Aorta (tissue), 5 donors: ENCODE measurements at regions not wholly inside any gene's neighbourhood (a gene's known extent, or its start where the extent isn't known, plus 50 kb on each side); places are given as distances from the start of the nearest gene placed in this dataset.

Experiments
- ATAC-seq: fragments of 200-7000 bp; cut with Tn5 transposase; one replicate; pipeline ENCODE4 v1.9.1; 2022; ENCODE audit warnings: moderate library complexity; ENCODE audit not compliant: low FRiP score
- DNase-seq, 2 donors: peaks; one replicate each; pipeline ENCODE4 v3.0.0-alpha.2; 2020
- H3K27ac ChIP-seq, 2 donors: one replicate each; pipeline ENCODE4 v1.5.1; 2013; ENCODE audit warnings: low read length in 2 of 2, mild to moderate bottlenecking in 2 of 2, moderate library complexity in 2 of 2, control low read depth in 1 of 2, inconsistent platforms in 1 of 2, low read depth in 1 of 2
- H3K27me3 ChIP-seq, 2 donors: one replicate each; pipeline ENCODE4 v1.6.1; 2013; ENCODE audit warnings: control low read depth in 1 of 2, low read length in 1 of 2, mild to moderate bottlenecking in 1 of 2, moderate library complexity in 1 of 2; ENCODE audit not compliant: insufficient read depth in 2 of 2, control insufficient read depth in 1 of 2
- H3K36me3 ChIP-seq, 2 donors: one replicate each; pipeline ENCODE4 v1.6.1; 2013; ENCODE audit warnings: control low read depth in 1 of 2, low read length in 1 of 2, mild to moderate bottlenecking in 1 of 2; ENCODE audit not compliant: insufficient read depth in 2 of 2, control insufficient read depth in 1 of 2
- H3K4me1 ChIP-seq, 2 donors: one replicate each; pipeline ENCODE4 v1.6.1; 2013; ENCODE audit warnings: low read length in 2 of 2, control low read depth in 1 of 2, mild to moderate bottlenecking in 1 of 2, moderate library complexity in 1 of 2; ENCODE audit not compliant: insufficient read depth in 2 of 2, control insufficient read depth in 1 of 2
- H3K4me3 ChIP-seq, 2 donors: one replicate each; pipeline ENCODE4 v1.5.1; 2013; ENCODE audit warnings: low read length in 2 of 2, control low read depth in 1 of 2, mild to moderate bottlenecking in 1 of 2
- H3K9me3 ChIP-seq: one replicate; pipeline ENCODE4 v1.6.1; 2013; ENCODE audit warnings: mild to moderate bottlenecking, low read length; ENCODE audit not compliant: control insufficient read depth
- WGBS, 2 donors: extraction: QIAGEN DNeasy Blood & Tissue Kit; methylation state at CpG; one replicate each; pipeline ENCODE4 v1.1.7; 2013; 5-methylcytosine and 5-hydroxymethylcytosine counted together
- intact Hi-C, 2 donors: fragments of 100-400 bp; cut with DNase I; formaldehyde crosslinking; loops; one replicate each; pipeline versions ENCODE4 v1.14.2 to v1.15.0; 2022
- donor health status: healthy with polysubstance abuse.
- donor health status: Bipolar disorder and iron deficiency.
- donor health status: DM: no; HTN: no; CAD: no.
- donor health status: DM: no; HTN: no; CAD: no.
- donor health status: DM: yes; HTN: yes; CAD: no.

DNA sequence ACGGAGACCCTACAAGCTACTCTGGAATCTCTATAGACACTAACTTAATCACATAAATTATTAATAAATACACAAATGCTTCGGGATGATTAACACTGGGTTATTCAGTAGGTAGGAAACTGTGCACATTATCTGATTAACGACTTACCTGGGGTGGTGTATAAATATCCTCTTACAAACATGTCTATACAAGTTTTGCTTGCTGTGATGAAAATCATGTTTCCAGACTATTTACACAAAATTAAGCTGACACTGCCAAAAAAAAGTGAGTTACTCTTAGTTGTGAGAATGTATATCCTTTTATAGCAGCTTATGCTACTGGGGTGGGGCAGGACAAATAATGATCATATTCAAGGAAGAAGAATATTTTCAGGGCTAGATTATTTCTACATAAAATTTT lies 314.6 kb downstream of the C7orf25 start:
- Histone ChIP-seq H3K9me3 (peaks cover 6% of the 10 kb centered on the region), H3K4me1 (no peaks in the 10 kb centered on the region), H3K27me3 (no peaks in the 10 kb centered on the region), H3K27ac (no peak overlapping the region), H3K4me3 (no peak overlapping the region), H3K36me3 (no peaks in the 10 kb centered on the region)
- intact Hi-C loops = no loop called here
- ATAC-seq (no peak), DNase-seq (no peak)
- WGBS, 2 donors = 90 to 91% methylated on average over 3 of the region's 3 CpGs

DNA sequence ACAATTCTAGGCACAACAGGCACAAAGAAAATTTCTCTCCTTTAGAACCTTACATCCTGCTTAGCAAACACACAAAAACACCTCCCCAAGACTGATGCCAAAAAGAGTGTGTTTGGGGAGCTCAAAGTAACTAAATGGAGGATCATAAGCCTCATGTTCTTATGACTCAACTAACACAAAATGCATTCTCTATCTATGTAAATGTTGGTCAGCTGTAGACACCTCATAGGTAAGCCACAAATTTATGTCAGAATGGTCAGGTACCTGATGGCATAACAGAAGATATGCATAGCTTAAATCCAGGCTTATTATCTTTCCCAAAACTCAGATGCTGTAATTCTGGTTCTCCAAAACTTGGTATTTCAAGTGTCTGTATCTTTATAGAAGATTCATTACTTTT lies 315.1 kb downstream of the C7orf25 start:
- no peak for ATAC-seq
- intact Hi-C loops = no loop called here
- no peak overlapping the region for H3K4me3 ChIP-seq
- H3K27me3 ChIP-seq = no peaks in the 10 kb centered on the region
- peaks cover 7% of the 10 kb centered on the region for H3K9me3 ChIP-seq
- H3K36me3 ChIP-seq = no peaks in the 10 kb centered on the region
- no peak for DNase-seq
- H3K27ac ChIP-seq = no peak overlapping the region
- H3K4me1 ChIP-seq = no peaks in the 10 kb centered on the region

DNA sequence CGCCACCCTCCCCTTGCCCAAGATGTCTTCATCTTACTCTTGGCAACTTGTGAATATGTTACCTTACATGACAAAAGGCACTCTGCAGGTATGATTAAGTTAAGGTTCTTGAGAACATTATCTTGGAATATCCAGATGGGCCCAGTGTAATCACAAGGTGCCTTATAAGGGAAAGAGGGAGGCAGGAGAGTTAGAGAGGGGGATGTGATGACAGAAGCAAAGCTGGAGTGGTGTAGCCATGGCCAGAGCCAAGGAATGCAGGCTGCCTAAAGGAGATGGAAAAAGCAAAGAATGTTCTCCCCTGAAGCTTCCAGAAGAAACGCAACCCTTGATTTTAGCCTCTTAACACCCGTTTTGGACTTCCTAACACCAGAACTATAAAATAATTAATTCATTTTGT lies 318.0 kb downstream of the C7orf25 start:
- DNase-seq = no peak
- H3K27ac ChIP-seq = no peak overlapping the region
- intact Hi-C loops = no loop called here
- H3K9me3 ChIP-seq = peaks cover 7% of the 10 kb centered on the region
- 69 to 82% methylated on average over 3 of the region's 3 CpGs for WGBS, 2 donors
- no peak overlapping the region for H3K4me3 ChIP-seq
- H3K36me3 ChIP-seq = no peaks in the 10 kb centered on the region
- ATAC-seq = no peak
- H3K27me3 ChIP-seq = no peaks in the 10 kb centered on the region
- H3K4me1 ChIP-seq = no peaks in the 10 kb centered on the region

DNA sequence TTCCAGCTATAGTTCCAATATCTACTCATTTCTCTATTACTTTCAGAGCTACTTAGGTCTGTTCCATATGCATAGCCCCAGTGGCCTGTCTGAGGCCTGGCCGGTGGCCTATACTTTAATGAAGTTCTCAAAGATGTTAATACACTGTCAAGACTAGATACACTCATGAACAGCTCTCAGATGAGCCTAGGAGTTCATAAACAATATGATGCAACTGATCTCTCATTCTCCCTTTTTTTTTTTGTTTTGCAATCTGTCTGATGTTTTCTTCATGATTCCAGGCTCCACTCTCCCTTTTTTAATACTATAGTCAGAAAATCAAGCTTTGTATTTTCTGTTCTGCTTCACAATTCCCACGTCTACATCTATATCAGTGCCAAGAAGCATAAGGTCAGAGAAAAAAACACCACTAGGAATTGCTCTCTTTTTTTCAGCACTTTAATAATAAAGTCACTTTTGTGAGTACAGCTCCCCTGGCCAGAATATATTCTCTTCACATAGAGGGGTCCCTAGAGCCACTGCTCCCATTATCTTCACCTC lies 321.0 kb downstream of the C7orf25 start:
- Histone ChIP-seq H3K36me3 (no peaks in the 10 kb centered on the region), H3K9me3 (peaks cover 9% of the 10 kb centered on the region), H3K4me3 (no peak overlapping the region), H3K4me1 (no peaks in the 10 kb centered on the region), H3K27me3 (no peaks in the 10 kb centered on the region), H3K27ac (no peak overlapping the region)
- intact Hi-C loops = no loop called here
- ATAC-seq = no peak
- no peak for DNase-seq
- 49 to 53% methylated on average over 2 of the region's 2 CpGs for WGBS, 2 donors

DNA sequence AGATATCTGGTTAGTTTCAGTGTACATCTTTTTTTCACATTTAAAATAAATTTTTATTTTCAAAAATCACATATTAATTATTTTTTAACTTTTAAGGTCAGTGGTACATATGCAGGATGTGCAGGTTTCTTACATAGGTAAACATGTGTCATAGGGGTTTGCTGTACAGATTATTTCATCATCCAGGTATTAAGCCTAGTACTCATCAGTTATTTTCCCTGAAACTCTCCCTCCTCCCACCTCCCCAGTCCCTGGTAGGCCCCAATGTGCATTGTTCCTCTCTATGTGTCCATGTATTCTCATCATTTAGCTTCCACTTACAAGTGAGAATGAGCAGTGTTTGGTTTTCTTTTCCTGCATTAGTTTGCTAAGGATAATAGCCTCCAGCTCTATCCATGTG lies 323.0 kb downstream of the C7orf25 start:
- H3K36me3 ChIP-seq = no peaks in the 10 kb centered on the region
- DNase-seq (no peak), ATAC-seq (no peak)
- H3K27ac ChIP-seq = no peak overlapping the region
- H3K4me3 ChIP-seq = no peak overlapping the region
- intact Hi-C loops = no loop called here
- H3K9me3 ChIP-seq = peaks cover 9% of the 10 kb centered on the region
- H3K27me3 ChIP-seq = no peaks in the 10 kb centered on the region
- no peaks in the 10 kb centered on the region for H3K4me1 ChIP-seq

DNA sequence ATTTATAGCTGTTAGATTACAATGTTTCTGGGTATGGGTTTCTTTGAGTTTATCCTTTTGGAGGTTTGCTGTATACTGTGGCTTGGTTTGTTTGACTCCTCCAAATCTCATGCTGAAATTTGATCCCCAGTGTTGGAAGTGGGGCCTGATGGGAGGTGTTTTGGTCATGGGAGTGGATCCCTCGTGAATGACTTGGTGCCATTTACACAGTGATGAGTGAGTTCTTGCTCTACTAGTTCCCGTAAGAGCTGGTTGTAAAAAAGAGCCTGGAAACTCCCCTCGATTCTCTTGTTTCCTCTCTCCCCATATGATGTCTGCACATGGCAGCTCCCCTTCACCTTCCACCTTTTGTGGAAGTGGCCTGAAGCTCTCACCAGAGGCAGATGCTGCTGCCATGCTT lies 324.1 kb downstream of the C7orf25 start:
- H3K27me3 ChIP-seq = no peaks in the 10 kb centered on the region
- H3K36me3 ChIP-seq = no peaks in the 10 kb centered on the region
- 79% methylated on average over 3 of the region's 3 CpGs for WGBS, 2 donors
- peaks cover 7% of the 10 kb centered on the region for H3K9me3 ChIP-seq
- DNase-seq (no peak), ATAC-seq (no peak)
- H3K27ac ChIP-seq = no peak overlapping the region
- no peak overlapping the region for H3K4me3 ChIP-seq
- intact Hi-C loops = no loop called here
- no peaks in the 10 kb centered on the region for H3K4me1 ChIP-seq

DNA sequence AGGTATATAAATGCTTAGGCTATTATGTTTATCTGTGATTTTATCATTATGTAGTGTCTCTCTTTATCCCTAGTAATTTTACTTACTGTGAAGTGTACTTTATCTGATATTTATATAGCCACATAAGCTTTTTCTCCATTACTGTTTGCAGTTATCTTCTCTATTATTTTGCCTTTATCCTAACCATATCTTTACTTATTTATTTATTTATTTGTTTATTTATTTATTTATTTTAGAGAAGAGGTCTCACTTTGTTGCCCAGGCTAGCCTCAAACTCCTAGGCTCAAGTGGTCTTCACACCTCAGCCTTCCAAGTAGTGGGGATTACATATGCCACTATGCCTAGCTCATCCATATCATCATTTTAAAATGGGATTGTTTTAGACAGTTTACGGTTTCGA lies 331.8 kb downstream of the C7orf25 start:
- intact Hi-C loops = no loop called here
- H3K36me3 ChIP-seq = no peaks in the 10 kb centered on the region
- no peak for ATAC-seq

DNA sequence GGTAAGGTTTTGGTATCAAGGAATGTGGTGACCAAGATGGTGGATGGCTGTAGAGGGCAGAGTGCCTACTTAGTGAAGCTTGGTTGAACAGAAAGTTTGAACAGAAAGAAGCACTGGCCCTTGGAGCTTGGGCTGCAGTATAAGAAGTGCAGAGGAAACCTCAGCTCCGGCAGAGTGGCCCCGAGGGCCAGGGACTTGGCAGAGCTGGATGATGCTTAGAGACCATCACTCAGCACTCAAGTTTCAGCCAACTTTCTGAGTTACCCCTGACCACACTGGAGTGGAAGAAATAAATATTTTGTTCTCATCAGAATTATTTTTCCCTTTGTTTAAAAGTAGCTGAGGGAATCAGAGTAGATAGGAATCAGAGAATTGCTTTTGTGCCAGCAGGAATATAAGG lies 336.7 kb downstream of the C7orf25 start:
- 70 to 75% methylated on average over 2 of the region's 2 CpGs for WGBS, 2 donors
- Histone ChIP-seq H3K9me3 (peaks cover 4% of the 10 kb centered on the region), H3K36me3 (no peaks in the 10 kb centered on the region), H3K27me3 (no peaks in the 10 kb centered on the region), H3K4me3 (no peak overlapping the region), H3K27ac (no peak overlapping the region), H3K4me1 (peaks cover 1 to 3% of the 10 kb centered on the region in 2 donors)
- intact Hi-C loops = no loop called here
- ATAC-seq (no peak), DNase-seq (no peak)

More for the DNA sequence above, 331.8 kb downstream of the C7orf25 start:
- 98 to 99% methylated on average over 2 of the region's 2 CpGs for WGBS, 2 donors
- Histone ChIP-seq H3K27me3 (no peaks in the 10 kb centered on the region), H3K4me1 (no peaks in the 10 kb centered on the region), H3K9me3 (peaks cover 4% of the 10 kb centered on the region), H3K27ac (no peak overlapping the region), H3K4me3 (no peak overlapping the region)
- no peak for DNase-seq

DNA sequence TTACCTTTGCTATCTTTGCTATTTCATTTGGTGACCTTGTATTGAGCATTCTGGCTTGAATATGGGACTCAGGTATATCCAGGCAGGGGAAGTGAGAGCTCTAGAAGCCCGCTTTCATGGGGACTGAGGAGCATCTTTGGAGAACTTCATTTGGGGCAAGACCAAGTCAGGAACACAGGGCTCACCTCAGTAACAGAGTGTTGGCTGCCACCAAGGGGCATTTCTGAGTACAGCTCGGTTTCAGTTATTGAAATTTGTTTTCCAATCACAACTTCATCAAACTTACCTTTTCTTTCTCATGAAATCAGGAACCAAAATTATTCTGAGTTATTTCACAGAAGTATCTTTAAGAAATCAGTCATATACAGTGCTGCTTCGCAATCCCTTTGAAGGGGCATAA lies 337.2 kb downstream of the C7orf25 start:
- ATAC-seq = no peak
- Histone ChIP-seq H3K4me3 (no peak overlapping the region), H3K36me3 (no peaks in the 10 kb centered on the region), H3K4me1 (peaks cover 1 to 3% of the 10 kb centered on the region in 2 donors), H3K27me3 (no peaks in the 10 kb centered on the region), H3K9me3 (peaks cover 4% of the 10 kb centered on the region), H3K27ac (no peak overlapping the region)
- intact Hi-C loops = no loop called here
- DNase-seq = no peak
- WGBS, 2 donors = 92 to 93% methylated on average over 3 of the region's 3 CpGs
